Right lobe of liver (tissue), 4 donors: ENCODE measurements at regions not wholly inside any gene's neighbourhood (a gene's known extent, or its start where the extent isn't known, plus 50 kb on each side); places are given as distances from the start of the nearest gene placed in this dataset.

ENCODE experiments used
- CTCF ChIP-seq, 4 donors: fragments of 200-600 bp in 3 of 4; fragments of 450-650 bp in 1 of 4; IDR thresholded peaks; one replicate each; pipeline versions ENCODE4 v1.5.1 to v1.8.0; 2016 to 2022; ENCODE audit warnings: antibody characterized with exemption in 4 of 4, mild to moderate bottlenecking in 2 of 4
- POLR2A ChIP-seq: fragments of 450-650 bp; IDR thresholded peaks from one replicate; pipeline ENCODE4 v1.6.1; 2017; ENCODE audit warnings: antibody characterized with exemption, mild to moderate bottlenecking
- donor health status: DM: no; HTN: no; CAD: no.
- donor health status: DM: no; HTN: no; CAD: no.
- donor health status: DM: no; HTN: yes; CAD: no.

GRCh38 chr1:244324176-244324883, 127.4 kb downstream of the ADSS2 start:
- TF ChIP-seq CTCF (IDR thresholded peaks at IDR 0.05), result no peak
- no peak for TF ChIP-seq POLR2A
